ENCODE measurements at regions not wholly inside any gene's neighbourhood (a gene's known extent, or its start where the extent isn't known, plus 50 kb on each side); places are given as distances from the start of the nearest gene placed in this dataset.

GRCh38 chr14:83300476-83301064 lies 1766.9 kb upstream of the SEL1L start:
- no peak for TF ChIP-seq POLR2AphosphoS5 (IDR thresholded peaks at IDR 0.05)
- peak; percentile 60 to 76 (median 70) for TF ChIP-seq CTCF (IDR thresholded peaks at IDR 0.05)
- no peak for TF ChIP-seq EP300 (IDR thresholded peaks at IDR 0.05; ENCODE audit: low read depth)
- no peak for TF ChIP-seq POLR2A (IDR thresholded peaks at IDR 0.05)

Data from transverse colon (tissue), 4 donors.